Keratinocyte (primary cell): ENCODE measurements at regions not wholly inside any gene's neighbourhood (a gene's known extent, or its start where the extent isn't known, plus 50 kb on each side); places are given as distances from the start of the nearest gene placed in this dataset.

ENCODE experiments used
- DNase-seq: peaks from one replicate; pipeline ENCODE4 v3.0.0-alpha.2; 2011; ENCODE audit warnings: low read depth, missing footprints, low spot score
- FAIRE-seq: peaks from 2 replicates; lab custom pipeline; 2011; peaks lifted over from hg19 to GRCh38; lab: Jason Lieb, UNC
- H2AFZ ChIP-seq: 2 replicates; pipeline ENCODE4 v1.6.0; 2012; ENCODE audit warnings: low read length, control low read depth, inconsistent platforms; ENCODE audit not compliant: control insufficient read depth
- H3K27ac ChIP-seq: 2 replicates; pipeline ENCODE4 v1.5.1; 2011; ENCODE audit warnings: low read length; ENCODE audit not compliant: control insufficient read depth, insufficient read depth
- H3K27me3 ChIP-seq: 3 replicates; pipeline ENCODE4 v1.6.0; 2011; ENCODE audit warnings: low read length; ENCODE audit not compliant: control insufficient read depth, insufficient read depth; ENCODE audit errors: extremely low read depth
- H3K36me3 ChIP-seq, 2 experiments: 2 replicates in 1 of 2; 3 replicates in 1 of 2; pipeline ENCODE4 v1.5.1; 2011; ENCODE audit warnings: low read length in 2 of 2, mild to moderate bottlenecking in 1 of 2; ENCODE audit not compliant: control insufficient read depth in 2 of 2, insufficient read depth in 2 of 2; ENCODE audit errors: extremely low read depth in 1 of 2
- H3K4me1 ChIP-seq: 3 replicates; pipeline ENCODE4 v1.5.1; 2011; ENCODE audit warnings: low read length; ENCODE audit not compliant: control insufficient read depth, insufficient read depth; ENCODE audit errors: extremely low read depth
- H3K4me2 ChIP-seq: 3 replicates; pipeline ENCODE4 v1.6.0; 2011; ENCODE audit warnings: low read depth, low read length; ENCODE audit not compliant: control insufficient read depth, insufficient read depth; ENCODE audit errors: extremely low read depth
- H3K4me3 ChIP-seq, 3 experiments: fragments of 200-600 bp in 1 of 3; sonication (generic) in 1 of 3; 2 replicates in 2 of 3; 3 replicates in 1 of 3; pipeline ENCODE4 v1.5.1; 2011 to 2016; ENCODE audit warnings: low read length in 3 of 3, mild to moderate bottlenecking in 3 of 3, control low read depth in 2 of 3, inconsistent platforms in 1 of 3, low read depth in 1 of 3, mixed read lengths in 1 of 3, mixed run types in 1 of 3, moderate library complexity in 1 of 3; ENCODE audit not compliant: control insufficient read depth in 2 of 3, insufficient read depth in 2 of 3; ENCODE audit errors: extremely low read depth in 1 of 3
- H3K79me2 ChIP-seq: 2 replicates; pipeline ENCODE4 v1.6.0; 2012; ENCODE audit warnings: low read length; ENCODE audit not compliant: control insufficient read depth, insufficient read depth
- H3K9ac ChIP-seq: 3 replicates; pipeline ENCODE4 v1.6.0; 2011; ENCODE audit warnings: low read length; ENCODE audit not compliant: control insufficient read depth, insufficient read depth; ENCODE audit errors: extremely low read depth
- H3K9me1 ChIP-seq: 3 replicates; pipeline ENCODE4 v1.6.0; 2011; ENCODE audit warnings: low read length; ENCODE audit not compliant: control insufficient read depth, insufficient read depth; ENCODE audit errors: extremely low read depth
- H3K9me3 ChIP-seq: 2 replicates; pipeline ENCODE4 v1.5.1; 2012; ENCODE audit warnings: low read depth, low read length; ENCODE audit not compliant: control insufficient read depth
- H4K20me1 ChIP-seq: 3 replicates; pipeline ENCODE4 v1.6.0; 2011; ENCODE audit warnings: low read length; ENCODE audit not compliant: control insufficient read depth, insufficient read depth; ENCODE audit errors: extremely low read depth
- CTCF ChIP-seq, 3 experiments: IDR thresholded peaks in 1 of 3; conservative IDR thresholded peaks in 1 of 3; optimal IDR thresholded peaks in 1 of 3; 2 replicates in 2 of 3; 3 replicates in 1 of 3; pipeline versions ENCODE3 to v1.5.1; 2011; ENCODE audit warnings: low read length in 3 of 3, mild to moderate bottlenecking in 3 of 3, moderate library complexity in 2 of 3, control low read depth in 1 of 3, inconsistent platforms in 1 of 3; ENCODE audit not compliant: insufficient read depth in 2 of 3; ENCODE audit errors: extremely low read depth in 1 of 3
- EZH2 ChIP-seq: IDR thresholded peaks from one replicate; pipeline ENCODE4 v1.6.1; 2012; ENCODE audit warnings: inconsistent platforms, mild to moderate bottlenecking, low read length, moderate library complexity
- dilution Hi-C: fragments of 300-500 bp; cut with MboI; formaldehyde crosslinking; loops from one replicate; pipeline ENCODE4 v1.7.0; 2020; ENCODE audit warnings: low sequenced_read_pairs; ENCODE audit not compliant: extremely low pct_ligation_motif_present

DNA sequence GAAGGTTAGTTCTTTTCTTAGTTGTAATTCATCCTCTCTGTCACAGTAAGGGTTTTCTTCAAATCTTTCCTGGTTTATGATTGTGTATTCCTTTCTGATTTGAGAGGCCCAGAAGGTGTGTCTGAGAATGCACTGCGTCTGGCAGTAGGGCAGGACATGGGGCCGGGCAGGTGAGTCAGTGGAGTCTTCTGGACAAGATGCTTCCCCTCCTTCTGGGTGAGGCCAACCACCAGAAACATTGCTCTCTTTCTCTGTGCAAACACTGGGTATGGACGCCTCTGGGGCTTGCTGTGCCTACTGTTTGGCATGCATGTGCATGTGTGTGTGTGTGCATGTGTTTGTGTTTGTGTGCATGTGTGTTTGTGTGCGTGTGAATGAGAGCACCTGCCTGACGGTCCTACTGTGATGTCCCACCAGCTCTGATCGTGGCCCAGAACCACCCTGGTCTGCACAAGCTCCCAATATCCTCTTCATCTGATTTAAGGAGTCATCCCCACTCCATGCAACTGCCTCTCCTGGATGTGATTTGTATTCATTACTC lies 93.2 kb upstream of the DLX2 start:
- dilution Hi-C loops, result no loop called here
- peak; percentile 76 for DNase-seq
- Histone ChIP-seq H3K4me1 (peaks cover 35% of the 10 kb centered on the region), H3K79me2 (no peaks in the 10 kb centered on the region), H3K4me2 (peak overlapping the region; percentile 86), H3K9ac (peak overlapping the region; percentile 76), H2AFZ (no peak overlapping the region), H3K27ac (peak overlapping the region; percentile 97), H3K36me3 (no peaks in the 10 kb centered on the region), H3K9me1 (no peaks in the 10 kb centered on the region), H4K20me1 (no peaks in the 10 kb centered on the region), H3K27me3 (no peaks in the 10 kb centered on the region), H3K4me3 (peak overlapping the region in 1 of 3 experiments; percentile 37), H3K9me3 (peaks cover 6% of the 10 kb centered on the region)
- TF ChIP-seq CTCF (optimal IDR thresholded peaks at IDR 0.05 in 1 of 3, IDR thresholded peaks at IDR 0.05 in 1 of 3, conservative IDR thresholded peaks at IDR 0.05 in 1 of 3; ENCODE audit: extremely low read depth in 1 of 3, insufficient read depth in 2 of 3, low read length in 3 of 3) (no peak), EZH2 (no peak)
- peak; percentile 85 for FAIRE-seq

- H3K79me2 ChIP-seq, result no peaks in the 10 kb centered on the region
- dilution Hi-C loops, result no loop called here
- H3K4me2 ChIP-seq, result peak overlapping the region; percentile 86
- H2AFZ ChIP-seq, result peak overlapping the region; percentile 31
- no peaks in the 10 kb centered on the region for H3K36me3 ChIP-seq
- peak; percentile 98 for FAIRE-seq
- TF ChIP-seq EZH2 (no peak), CTCF (optimal IDR thresholded peaks at IDR 0.05 in 1 of 3, IDR thresholded peaks at IDR 0.05 in 1 of 3, conservative IDR thresholded peaks at IDR 0.05 in 1 of 3; ENCODE audit: extremely low read depth in 1 of 3, insufficient read depth in 2 of 3, low read length in 3 of 3) (peak in 1 of 3 experiments; percentile 28)
- H4K20me1 ChIP-seq, result no peaks in the 10 kb centered on the region
- H3K27me3 ChIP-seq, result no peaks in the 10 kb centered on the region
- H3K4me1 ChIP-seq, result peaks cover 35% of the 10 kb centered on the region
- H3K27ac ChIP-seq, result peak overlapping the region; percentile 97
- no peaks in the 10 kb centered on the region for H3K9me1 ChIP-seq
- H3K9me3 ChIP-seq, result peaks cover 6% of the 10 kb centered on the region
- DNase-seq, result peak; percentile 98
- peak overlapping the region in 2 of 3 experiments; percentile 38 to 45 for H3K4me3 ChIP-seq
- H3K9ac ChIP-seq, result peak overlapping the region; percentile 76
These were observed 94.2 kb upstream of the DLX2 start for GRCh38 chr2:172196768-172197431.
